MM.1S (cell line): ENCODE measurements at regions not wholly inside any gene's neighbourhood (a gene's known extent, or its start where the extent isn't known, plus 50 kb on each side); places are given as distances from the start of the nearest gene placed in this dataset.

Source experiments
- DNase-seq: peaks from one replicate; pipeline ENCODE4 v3.0.0-alpha.2; 2015
- H2AFZ ChIP-seq: fragments of 300-600 bp; sonication (generic); 2 replicates; pipeline ENCODE4 v1.6.0; 2016; ENCODE audit warnings: antibody characterized with exemption, low read length
- H3F3A ChIP-seq: fragments of 300-600 bp; sonication (generic); 2 replicates; pipeline ENCODE4 v1.6.1; 2016; ENCODE audit warnings: mild to moderate bottlenecking, antibody characterized with exemption, low read length, moderate library complexity, mixed read lengths; ENCODE audit not compliant: insufficient read depth
- H3K27ac ChIP-seq: fragments of 300-600 bp; sonication (generic); 2 replicates; pipeline ENCODE4 v1.5.1; 2016; ENCODE audit warnings: mild to moderate bottlenecking, low read length
- H3K27me3 ChIP-seq: fragments of 300-600 bp; sonication (generic); replicated peaks from 2 replicates; pipeline ENCODE4 v1.6.0; 2016; ENCODE audit warnings: low read length; ENCODE audit not compliant: insufficient read depth
- H3K36me3 ChIP-seq: fragments of 300-600 bp; sonication (generic); replicated peaks from 2 replicates; pipeline ENCODE4 v1.6.1; 2016; ENCODE audit warnings: mild to moderate bottlenecking, low read length, mixed read lengths; ENCODE audit not compliant: insufficient read depth
- H3K4me1 ChIP-seq: fragments of 300-600 bp; sonication (generic); 2 replicates; pipeline ENCODE4 v1.6.1; 2016; ENCODE audit warnings: low read length, mixed read lengths
- H3K4me2 ChIP-seq: fragments of 300-600 bp; sonication (generic); 2 replicates; pipeline ENCODE4 v1.6.0; 2016; ENCODE audit warnings: low read depth, low read length
- H3K4me3 ChIP-seq: fragments of 300-600 bp; sonication (generic); 2 replicates; pipeline ENCODE4 v1.5.1; 2016; ENCODE audit warnings: low read length, mixed read lengths
- H3K79me2 ChIP-seq: fragments of 300-600 bp; sonication (generic); 2 replicates; pipeline ENCODE4 v1.6.1; 2016; ENCODE audit warnings: mixed run types, low read length, mixed read lengths
- H3K9ac ChIP-seq: fragments of 300-600 bp; sonication (generic); 2 replicates; pipeline ENCODE4 v1.6.1; 2016; ENCODE audit warnings: low read length, mixed read lengths
- H3K9me2 ChIP-seq: fragments of 300-600 bp; sonication (generic); replicated peaks from 2 replicates; pipeline ENCODE4 v1.6.1; 2016; ENCODE audit warnings: mild to moderate bottlenecking, low read length, mixed read lengths; ENCODE audit not compliant: insufficient read depth
- H3K9me3 ChIP-seq: fragments of 300-600 bp; sonication (generic); replicated peaks from 2 replicates; pipeline ENCODE4 v1.6.1; 2016; ENCODE audit warnings: mild to moderate bottlenecking, low read length, mixed read lengths; ENCODE audit not compliant: insufficient read depth
- H4K20me1 ChIP-seq: fragments of 300-600 bp; sonication (generic); 2 replicates; pipeline ENCODE4 v1.6.1; 2016; ENCODE audit warnings: mild to moderate bottlenecking, low read length, moderate library complexity, mixed read lengths; ENCODE audit not compliant: insufficient read depth
- CTCF ChIP-seq: fragments of 300-600 bp; sonication (generic); IDR thresholded peaks from 2 replicates; pipeline ENCODE4 v1.5.1; 2016; ENCODE audit warnings: antibody characterized with exemption, low read length, mixed read lengths
- EZH2 ChIP-seq: fragments of 300-600 bp; sonication (generic); optimal IDR thresholded peaks from 2 replicates; pipeline ENCODE3; 2017; ENCODE audit warnings: low read depth, mild to moderate bottlenecking, antibody characterized with exemption, low read length, mixed read lengths
- EZH2phosphoT487 ChIP-seq: fragments of 300-600 bp; sonication (generic); IDR thresholded peaks from 2 replicates; pipeline ENCODE4 v1.6.1; 2018; ENCODE audit warnings: antibody characterized with exemption, low read length

- no peaks in the 10 kb centered on the region for H3K9me2 ChIP-seq
- no peaks in the 10 kb centered on the region for H3K27me3 ChIP-seq
- no peak overlapping the region for H3K4me3 ChIP-seq
- TF ChIP-seq EZH2 (no peak), EZH2phosphoT487 (no peak), CTCF (no peak)
- no peak for DNase-seq
- no peaks in the 10 kb centered on the region for H3K79me2 ChIP-seq
- H3K4me1 ChIP-seq, result peaks cover 15% of the 10 kb centered on the region
- no peak overlapping the region for H2AFZ ChIP-seq
- no peak overlapping the region for H3K4me2 ChIP-seq
- H4K20me1 ChIP-seq, result no peaks in the 10 kb centered on the region
- H3F3A ChIP-seq, result no peaks in the 10 kb centered on the region
- no peaks in the 10 kb centered on the region for H3K36me3 ChIP-seq
- no peak overlapping the region for H3K27ac ChIP-seq
- no peaks in the 10 kb centered on the region for H3K9me3 ChIP-seq
- H3K9ac ChIP-seq, result no peak overlapping the region
These were observed 308.4 kb downstream of the C7orf25 start for GRCh38 chr7:42603496-42603895.

DNA sequence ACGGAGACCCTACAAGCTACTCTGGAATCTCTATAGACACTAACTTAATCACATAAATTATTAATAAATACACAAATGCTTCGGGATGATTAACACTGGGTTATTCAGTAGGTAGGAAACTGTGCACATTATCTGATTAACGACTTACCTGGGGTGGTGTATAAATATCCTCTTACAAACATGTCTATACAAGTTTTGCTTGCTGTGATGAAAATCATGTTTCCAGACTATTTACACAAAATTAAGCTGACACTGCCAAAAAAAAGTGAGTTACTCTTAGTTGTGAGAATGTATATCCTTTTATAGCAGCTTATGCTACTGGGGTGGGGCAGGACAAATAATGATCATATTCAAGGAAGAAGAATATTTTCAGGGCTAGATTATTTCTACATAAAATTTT lies 314.6 kb downstream of the C7orf25 start:
- H3K9me2 ChIP-seq, result no peaks in the 10 kb centered on the region

DNA sequence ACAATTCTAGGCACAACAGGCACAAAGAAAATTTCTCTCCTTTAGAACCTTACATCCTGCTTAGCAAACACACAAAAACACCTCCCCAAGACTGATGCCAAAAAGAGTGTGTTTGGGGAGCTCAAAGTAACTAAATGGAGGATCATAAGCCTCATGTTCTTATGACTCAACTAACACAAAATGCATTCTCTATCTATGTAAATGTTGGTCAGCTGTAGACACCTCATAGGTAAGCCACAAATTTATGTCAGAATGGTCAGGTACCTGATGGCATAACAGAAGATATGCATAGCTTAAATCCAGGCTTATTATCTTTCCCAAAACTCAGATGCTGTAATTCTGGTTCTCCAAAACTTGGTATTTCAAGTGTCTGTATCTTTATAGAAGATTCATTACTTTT lies 315.1 kb downstream of the C7orf25 start:
- H3K36me3 ChIP-seq, result no peaks in the 10 kb centered on the region
- no peaks in the 10 kb centered on the region for H3K9me2 ChIP-seq
- no peak overlapping the region for H3K9ac ChIP-seq
- H3K79me2 ChIP-seq, result no peaks in the 10 kb centered on the region
- H3K4me2 ChIP-seq, result no peak overlapping the region
- H3K27me3 ChIP-seq, result no peaks in the 10 kb centered on the region
- no peak overlapping the region for H2AFZ ChIP-seq
- peaks cover 7% of the 10 kb centered on the region; the same call in 1 of the 2 replicates for H3K4me1 ChIP-seq
- TF ChIP-seq EZH2, result no peak
- DNase-seq, result no peak
- H3K9me3 ChIP-seq, result no peaks in the 10 kb centered on the region
- no peak overlapping the region for H3K27ac ChIP-seq
- no peak overlapping the region for H3K4me3 ChIP-seq
- H3F3A ChIP-seq, result no peaks in the 10 kb centered on the region
- no peaks in the 10 kb centered on the region for H4K20me1 ChIP-seq

More for the DNA sequence above, 314.6 kb downstream of the C7orf25 start:
- Histone ChIP-seq H3F3A (no peaks in the 10 kb centered on the region), H3K27me3 (no peaks in the 10 kb centered on the region), H3K9ac (no peak overlapping the region), H3K9me3 (no peaks in the 10 kb centered on the region), H4K20me1 (no peaks in the 10 kb centered on the region), H3K79me2 (no peaks in the 10 kb centered on the region), H3K4me3 (no peak overlapping the region), H3K36me3 (no peaks in the 10 kb centered on the region), H2AFZ (no peak overlapping the region), H3K4me1 (peaks cover 7% of the 10 kb centered on the region; the same call in 1 of the 2 replicates), H3K4me2 (no peak overlapping the region), H3K27ac (no peak overlapping the region)
- no peak for DNase-seq
- no peak for TF ChIP-seq CTCF
- TF ChIP-seq EZH2phosphoT487, result no peak
- TF ChIP-seq EZH2, result no peak

- no peak for DNase-seq
- no peaks in the 10 kb centered on the region for H3K79me2 ChIP-seq
- no peaks in the 10 kb centered on the region for H3K27me3 ChIP-seq
- H3K9me3 ChIP-seq, result no peaks in the 10 kb centered on the region
- no peaks in the 10 kb centered on the region for H3K36me3 ChIP-seq
- H3K4me3 ChIP-seq, result no peak overlapping the region
- no peak overlapping the region for H2AFZ ChIP-seq
- no peaks in the 10 kb centered on the region for H3F3A ChIP-seq
- TF ChIP-seq EZH2phosphoT487, result no peak
- no peak for TF ChIP-seq EZH2
- TF ChIP-seq CTCF, result no peak
- H3K27ac ChIP-seq, result no peak overlapping the region
- H3K9ac ChIP-seq, result no peak overlapping the region
- H3K4me1 ChIP-seq, result peaks cover 7% of the 10 kb centered on the region; the same call in 1 of the 2 replicates
- no peaks in the 10 kb centered on the region for H4K20me1 ChIP-seq
- H3K9me2 ChIP-seq, result no peaks in the 10 kb centered on the region
- no peak overlapping the region for H3K4me2 ChIP-seq
These were observed 318.0 kb downstream of the C7orf25 start for GRCh38 chr7:42593860-42594259.
